GM19438 (cell line): ENCODE measurements at regions not wholly inside any gene's neighbourhood (a gene's known extent, or its start where the extent isn't known, plus 50 kb on each side); places are given as distances from the start of the nearest gene placed in this dataset.
"Not testable (repeated sequence)": the region's sequence is repeated elsewhere in the genome, so short reads cannot be mapped to it uniquely, and the experiment has no call there.

Experiments used
- ATAC-seq: cut with Tn5 transposase; IDR thresholded peaks from one replicate; pipeline ENCODE4 v1.9.1; 2021; ENCODE audit warnings: low read depth; ENCODE audit not compliant: unreplicated experiment

DNA sequence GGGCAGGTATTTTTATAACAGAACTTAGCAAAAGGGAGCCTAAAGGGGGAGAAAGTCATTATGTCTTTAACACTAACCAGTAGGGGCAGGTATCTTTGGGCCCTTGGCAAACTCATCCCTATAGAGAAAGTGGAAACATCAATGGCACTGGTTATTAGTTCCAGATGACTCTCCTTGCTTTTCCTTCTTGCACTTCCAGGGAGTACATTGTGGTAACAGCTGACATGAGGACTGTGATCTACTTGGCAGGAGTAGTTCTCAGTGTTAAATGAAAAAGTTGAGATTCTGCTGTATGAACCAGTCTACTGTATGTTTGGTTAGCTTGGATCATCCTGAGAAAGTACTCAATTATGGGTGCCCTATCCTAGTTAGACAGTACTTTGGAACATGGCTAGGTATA is 93.6 kb downstream of the ATXN3L start:
- no peak for ATAC-seq

DNA sequence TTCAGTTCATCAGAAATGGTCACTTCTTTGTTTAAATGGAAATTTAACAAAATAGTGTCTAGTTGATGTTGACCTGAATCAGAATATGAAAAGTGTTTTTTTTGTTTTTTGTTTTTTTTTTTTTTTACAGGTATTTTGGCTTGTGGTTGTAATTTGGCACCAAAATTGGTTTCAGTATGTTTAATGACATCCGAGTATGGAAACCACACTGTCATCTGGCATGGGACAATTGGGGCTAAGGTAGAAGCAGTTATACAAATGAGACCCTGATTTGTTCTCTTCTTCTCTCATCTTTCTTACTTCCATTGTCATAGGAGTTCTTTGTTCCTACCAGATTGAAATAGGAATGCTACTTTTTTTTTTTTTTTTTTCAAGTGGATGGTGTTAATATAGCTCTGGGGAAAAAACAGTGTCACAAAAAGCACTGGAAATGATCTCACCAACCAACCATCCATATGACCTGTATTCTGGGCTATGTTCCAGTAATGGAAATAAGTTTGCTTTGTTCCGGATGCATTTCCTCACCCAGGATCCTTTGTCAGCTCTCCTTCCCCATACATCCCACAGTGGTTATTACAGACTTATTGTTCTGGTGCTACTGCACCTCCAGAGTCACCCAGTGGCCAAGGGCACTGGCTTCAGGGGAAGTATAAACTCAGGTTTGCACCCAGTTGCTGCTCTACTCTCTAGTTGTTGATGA is 95.8 kb downstream of the ATXN3L start:
- ATAC-seq: no peak

GRCh38 chrX:13220916-13221315 is 98.9 kb downstream of the ATXN3L start:
- peak; percentile 70 for ATAC-seq

- ATAC-seq: no peak
Observed at GRCh38 chrX:13219991-13220764, 99.7 kb downstream of the ATXN3L start.

- no peak for ATAC-seq
Observed at GRCh38 chrX:13218758-13219157, 101.1 kb downstream of the ATXN3L start.

- no peak for ATAC-seq
Observed at GRCh38 chrX:13216139-13216538, 103.7 kb downstream of the ATXN3L start.

DNA sequence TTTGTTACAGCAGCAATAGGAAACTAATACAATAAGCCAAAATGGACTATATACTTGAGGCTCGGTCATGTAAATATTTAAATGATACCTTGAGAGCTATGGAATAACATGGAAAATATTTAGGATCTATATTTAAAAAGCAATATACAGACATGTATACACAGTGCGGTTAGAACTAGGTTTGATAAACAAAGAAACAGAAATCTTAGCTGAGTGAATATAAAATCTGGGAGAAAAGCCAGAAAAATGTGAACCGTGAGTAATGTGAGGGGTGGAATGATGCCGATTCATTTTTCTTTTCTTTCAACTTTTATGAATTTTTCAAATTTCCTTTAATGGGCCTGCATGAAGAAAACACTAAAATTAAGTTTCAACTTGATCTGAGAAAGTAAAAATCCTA is 104.1 kb downstream of the ATXN3L start:
- ATAC-seq: no peak

DNA sequence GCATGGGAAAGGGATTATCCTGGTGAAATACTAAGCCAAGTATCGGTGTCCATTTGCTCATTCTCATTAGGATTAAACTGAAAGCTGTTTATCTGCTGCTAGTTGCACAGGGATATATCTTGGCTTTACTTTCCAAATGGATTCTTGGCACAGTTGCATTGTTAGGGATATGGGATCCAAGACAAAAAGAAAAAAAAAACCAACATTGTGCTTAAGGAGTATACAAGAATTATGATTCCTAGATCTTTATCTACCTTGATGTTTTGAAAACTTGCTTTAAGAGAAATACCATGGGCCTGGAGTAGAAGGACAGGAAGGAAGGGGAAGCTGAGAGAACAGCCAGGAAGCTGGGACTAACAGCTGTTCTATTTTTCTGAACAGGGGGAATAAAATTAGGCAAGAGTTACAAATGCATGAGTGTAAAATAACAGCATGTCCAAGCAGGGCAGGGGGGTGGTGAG is 107.6 kb downstream of the ATXN3L start:
- no peak for ATAC-seq

DNA sequence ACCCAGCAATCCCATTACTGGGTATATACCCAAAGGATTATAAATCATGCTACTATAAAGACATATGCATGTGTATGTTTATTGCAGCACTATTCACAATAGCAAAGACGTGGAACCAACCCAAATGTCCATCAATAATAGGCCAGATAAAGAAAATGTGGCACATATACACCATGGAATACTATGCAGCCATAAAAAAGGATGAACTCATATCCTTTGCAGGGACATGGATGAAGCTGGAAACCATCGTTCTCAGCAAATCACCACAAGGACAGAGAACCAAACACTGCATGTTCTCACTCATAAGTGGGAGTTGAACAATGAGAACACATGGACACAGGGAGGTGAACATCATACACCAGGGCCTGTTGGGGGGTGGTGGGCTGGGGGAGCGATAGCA is 109.7 kb downstream of the ATXN3L start:
- ATAC-seq: not testable (repeated sequence)

DNA sequence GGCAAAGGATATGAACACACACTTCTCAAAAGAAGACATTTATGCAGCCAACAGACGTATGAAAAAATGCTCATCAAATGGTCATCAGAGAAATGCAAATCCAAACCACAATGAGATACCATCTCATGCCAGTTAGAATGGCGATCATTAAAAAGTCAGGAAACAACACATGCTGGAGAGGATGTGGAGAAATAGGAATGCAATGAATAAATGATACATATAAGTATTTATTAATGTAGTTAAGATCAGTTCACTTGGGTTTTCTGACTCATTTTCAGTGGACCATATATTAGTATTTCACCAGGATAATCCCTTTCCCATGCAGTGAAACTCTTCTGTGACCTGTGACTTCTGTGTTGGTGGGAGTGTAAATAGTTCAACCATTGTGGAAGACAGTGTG is 110.1 kb downstream of the ATXN3L start:
- ATAC-seq: not testable (repeated sequence)

GRCh38 chrX:13208281-13208935 is 111.4 kb downstream of the ATXN3L start:
- no peak for ATAC-seq

DNA sequence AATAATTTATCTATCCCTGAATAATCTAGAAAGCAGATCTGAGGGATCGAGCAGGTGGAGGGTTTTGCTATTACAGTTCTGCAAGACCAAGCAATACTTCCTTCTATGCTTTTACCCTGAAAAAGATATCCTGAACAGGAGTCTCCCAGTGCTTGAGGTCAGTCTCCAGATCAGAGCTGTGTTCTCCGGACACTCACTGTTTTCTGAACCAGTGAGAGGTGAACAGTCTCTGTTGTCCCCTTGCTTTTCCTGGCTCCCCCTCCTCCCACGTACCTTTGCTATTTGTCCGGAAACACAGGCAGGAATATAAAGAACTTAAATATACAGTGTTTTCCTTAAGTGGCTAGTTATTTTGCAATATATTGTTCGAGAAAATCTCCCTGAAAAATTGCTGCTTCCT is 116.6 kb downstream of the ATXN3L start:
- ATAC-seq: no peak

DNA sequence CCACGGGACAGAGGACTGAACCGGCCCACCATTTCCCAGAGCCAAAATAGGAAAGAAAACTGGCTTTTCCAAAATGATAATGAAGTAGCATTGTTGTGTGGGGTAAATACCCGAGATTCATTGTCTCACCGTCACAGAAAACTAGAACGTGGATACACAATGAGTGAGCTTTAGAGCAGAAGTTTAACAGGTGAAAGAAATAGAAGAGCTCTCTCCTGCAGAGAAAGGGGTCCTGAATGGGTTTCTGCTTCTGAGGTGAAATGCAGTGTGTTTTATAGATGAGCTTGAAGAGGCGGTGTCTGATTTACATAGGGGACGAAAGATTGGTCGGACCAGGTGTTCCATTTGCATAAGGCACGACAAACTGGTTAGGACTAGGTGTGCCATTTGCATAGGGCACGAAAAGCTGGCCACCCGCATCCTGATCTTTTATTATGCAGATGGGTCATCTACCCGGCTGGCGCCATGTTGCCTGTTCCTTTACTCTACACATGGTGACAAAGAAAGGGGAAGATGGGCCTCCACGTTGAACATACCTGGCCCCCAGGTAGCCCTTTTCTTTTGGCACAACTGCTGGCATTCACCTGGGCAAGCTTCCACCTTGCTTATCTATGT is 118.1 kb downstream of the ATXN3L start:
- ATAC-seq: no peak

DNA sequence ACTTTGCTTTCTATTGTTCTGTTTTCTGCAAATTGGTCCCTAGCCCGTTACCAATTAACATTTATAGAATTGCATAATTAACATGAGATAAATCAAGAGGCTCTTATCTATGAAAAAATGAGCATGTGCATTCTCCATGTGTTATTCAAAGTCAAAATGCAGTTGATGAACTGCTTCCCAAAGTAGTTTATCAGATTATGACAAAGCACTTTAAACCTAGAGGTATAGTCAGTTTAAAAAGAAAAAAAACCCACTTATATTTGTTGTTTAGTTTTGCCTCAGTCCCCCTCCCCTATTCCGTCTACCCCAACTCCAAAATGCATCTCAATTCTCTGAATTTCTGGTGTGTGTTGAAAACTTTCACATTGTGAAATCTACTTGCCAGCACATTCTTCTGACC is 119.5 kb downstream of the ATXN3L start:
- no peak for ATAC-seq

GRCh38 chrX:13198762-13199064 is 121.1 kb downstream of the ATXN3L start:
- no peak for ATAC-seq

GRCh38 chrX:13198056-13198761 is 121.6 kb downstream of the ATXN3L start:
- ATAC-seq: no peak

- ATAC-seq: no peak
Observed at GRCh38 chrX:13196782-13197181, 123.1 kb downstream of the ATXN3L start.

GRCh38 chrX:13195340-13195739 is 124.5 kb downstream of the ATXN3L start:
- ATAC-seq: no peak

DNA sequence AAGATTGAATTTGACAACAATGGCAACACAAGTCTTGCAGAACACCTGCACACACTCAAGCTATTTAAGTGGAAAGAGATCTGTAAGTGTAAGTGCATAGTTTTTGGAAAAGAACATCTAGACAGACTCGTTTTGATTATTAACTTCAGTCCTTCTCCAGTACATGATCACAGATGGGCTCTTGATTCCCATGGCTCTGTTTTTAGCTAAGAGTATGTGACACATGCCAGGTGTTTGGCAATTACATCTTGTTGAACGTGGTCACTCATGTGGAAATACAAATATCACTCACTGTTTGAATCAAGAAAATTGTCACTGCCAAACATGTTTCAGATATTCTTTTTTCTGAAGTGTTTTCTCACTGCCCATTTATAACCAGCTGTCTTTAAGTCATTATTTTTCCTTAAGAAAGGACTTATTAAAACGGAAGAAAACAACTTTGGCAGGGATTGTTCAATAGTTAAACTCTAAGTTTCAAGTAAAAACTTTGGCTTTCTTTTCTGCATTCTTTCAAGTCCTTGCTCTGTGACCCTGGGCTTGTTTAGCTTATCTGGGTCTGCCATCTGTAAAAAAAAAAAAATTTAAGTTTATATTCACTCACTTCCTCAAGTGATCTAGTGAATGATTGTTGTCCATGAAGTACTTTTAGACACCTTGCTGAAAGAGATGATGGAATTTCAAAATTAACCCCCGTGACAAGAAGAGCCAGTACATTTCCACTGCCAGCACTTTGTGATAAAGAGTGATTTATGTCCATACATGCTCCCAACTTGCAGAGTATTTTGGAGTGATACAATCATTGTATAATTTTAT is 125.4 kb downstream of the ATXN3L start:
- ATAC-seq: no peak

- no peak for ATAC-seq
Observed at GRCh38 chrX:13190051-13190450, 129.8 kb downstream of the ATXN3L start.
